ENCODE measurements at regions not wholly inside any gene's neighbourhood (a gene's known extent, or its start where the extent isn't known, plus 50 kb on each side); places are given as distances from the start of the nearest gene placed in this dataset.

DNA sequence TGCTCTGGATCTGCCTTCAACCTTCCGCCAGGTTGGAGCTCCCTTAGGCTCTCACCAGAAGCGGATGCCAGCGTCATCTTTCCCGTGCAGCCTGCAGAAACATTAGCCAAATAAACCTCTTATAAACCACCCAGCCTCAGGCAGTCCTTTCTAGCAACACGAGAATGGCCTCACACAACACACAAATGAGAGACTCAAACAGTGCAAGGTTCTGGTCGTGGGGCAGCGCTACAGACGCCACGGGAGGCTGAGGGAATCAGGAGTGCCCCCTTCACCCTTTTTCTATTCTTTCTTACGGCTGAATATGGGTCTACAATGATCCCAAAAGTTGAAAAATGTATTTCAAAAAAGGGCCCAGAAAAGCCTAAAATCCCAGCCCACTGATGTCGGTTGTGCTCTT, 96.4 kb downstream of the FOXL3 start:
- TF ChIP-seq CTCF (IDR thresholded peaks at IDR 0.05; ENCODE audit: poor library complexity) (no peak), EZH2 (IDR thresholded peaks at IDR 0.05; ENCODE audit: borderline replicate concordance) (no peak)

All from hepatocyte (in vitro differentiated cells).